WERI-Rb-1 (cell line): ENCODE measurements at regions not wholly inside any gene's neighbourhood (a gene's known extent, or its start where the extent isn't known, plus 50 kb on each side); places are given as distances from the start of the nearest gene placed in this dataset.

Source experiments
- DNase-seq: peaks from one replicate; pipeline ENCODE4 v3.0.0-alpha.2; 2020
- H3K27ac ChIP-seq: fragments of 250-450 bp; sonication (Bioruptor Pico); 2 replicates; pipeline ENCODE4 v1.5.1; 2020; ENCODE audit warnings: mild to moderate bottlenecking, moderate library complexity
- H3K27me3 ChIP-seq: fragments of 250-450 bp; sonication (Bioruptor Pico); 2 replicates; pipeline ENCODE4 v1.5.1; 2021; ENCODE audit warnings: mild to moderate bottlenecking, low read depth, moderate library complexity; ENCODE audit not compliant: insufficient read depth, severe bottlenecking
- H3K36me3 ChIP-seq: fragments of 250-450 bp; sonication (Bioruptor Pico); 2 replicates; pipeline ENCODE4 v1.5.1; 2020; ENCODE audit warnings: mild to moderate bottlenecking, moderate library complexity
- H3K4me3 ChIP-seq: 2 replicates; pipeline ENCODE4 v1.5.1; 2011; ENCODE audit warnings: low read depth, mild to moderate bottlenecking, control low read depth, low read length
- H3K9me3 ChIP-seq: fragments of 250-450 bp; sonication (Bioruptor Pico); 2 replicates; pipeline ENCODE4 v1.5.1; 2021; ENCODE audit warnings: mild to moderate bottlenecking, moderate library complexity; ENCODE audit not compliant: severe bottlenecking
- TF ChIP-seq, protein P1 (sequence below): IDR thresholded peaks from 2 replicates; pipeline ENCODE4 v1.5.1; 2011; ENCODE audit warnings: low read depth, mild to moderate bottlenecking, control low read depth, inconsistent platforms, low read length

DNA sequence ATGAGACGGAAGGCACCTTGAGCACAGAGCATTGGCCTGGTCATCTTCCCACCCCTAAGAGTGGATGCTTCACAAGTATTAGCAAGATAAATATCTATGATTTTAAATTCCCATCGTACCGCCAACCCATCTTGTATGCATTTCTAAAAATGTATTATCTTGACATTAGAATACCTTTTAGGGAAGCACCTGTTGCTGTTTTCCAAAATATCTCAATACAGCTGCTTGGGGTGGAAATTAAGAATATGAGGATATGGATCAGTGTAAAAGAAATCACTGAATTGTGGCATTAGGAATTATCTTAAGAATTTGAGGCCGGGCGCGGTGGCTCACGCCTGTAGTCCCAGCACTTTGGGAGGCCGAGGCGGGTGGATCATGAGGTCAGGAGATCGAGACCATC, 166.3 kb downstream of the ETS2 start:
- H3K9me3 ChIP-seq: no peaks in the 10 kb centered on the region
- H3K4me3 ChIP-seq: no peak overlapping the region
- no peak for DNase-seq
- TF ChIP-seq, protein P1, sequence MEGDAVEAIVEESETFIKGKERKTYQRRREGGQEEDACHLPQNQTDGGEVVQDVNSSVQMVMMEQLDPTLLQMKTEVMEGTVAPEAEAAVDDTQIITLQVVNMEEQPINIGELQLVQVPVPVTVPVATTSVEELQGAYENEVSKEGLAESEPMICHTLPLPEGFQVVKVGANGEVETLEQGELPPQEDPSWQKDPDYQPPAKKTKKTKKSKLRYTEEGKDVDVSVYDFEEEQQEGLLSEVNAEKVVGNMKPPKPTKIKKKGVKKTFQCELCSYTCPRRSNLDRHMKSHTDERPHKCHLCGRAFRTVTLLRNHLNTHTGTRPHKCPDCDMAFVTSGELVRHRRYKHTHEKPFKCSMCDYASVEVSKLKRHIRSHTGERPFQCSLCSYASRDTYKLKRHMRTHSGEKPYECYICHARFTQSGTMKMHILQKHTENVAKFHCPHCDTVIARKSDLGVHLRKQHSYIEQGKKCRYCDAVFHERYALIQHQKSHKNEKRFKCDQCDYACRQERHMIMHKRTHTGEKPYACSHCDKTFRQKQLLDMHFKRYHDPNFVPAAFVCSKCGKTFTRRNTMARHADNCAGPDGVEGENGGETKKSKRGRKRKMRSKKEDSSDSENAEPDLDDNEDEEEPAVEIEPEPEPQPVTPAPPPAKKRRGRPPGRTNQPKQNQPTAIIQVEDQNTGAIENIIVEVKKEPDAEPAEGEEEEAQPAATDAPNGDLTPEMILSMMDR: no peak
- H3K36me3 ChIP-seq: no peaks in the 10 kb centered on the region
- H3K27ac ChIP-seq: no peak overlapping the region
- H3K27me3 ChIP-seq: no peaks in the 10 kb centered on the region

DNA sequence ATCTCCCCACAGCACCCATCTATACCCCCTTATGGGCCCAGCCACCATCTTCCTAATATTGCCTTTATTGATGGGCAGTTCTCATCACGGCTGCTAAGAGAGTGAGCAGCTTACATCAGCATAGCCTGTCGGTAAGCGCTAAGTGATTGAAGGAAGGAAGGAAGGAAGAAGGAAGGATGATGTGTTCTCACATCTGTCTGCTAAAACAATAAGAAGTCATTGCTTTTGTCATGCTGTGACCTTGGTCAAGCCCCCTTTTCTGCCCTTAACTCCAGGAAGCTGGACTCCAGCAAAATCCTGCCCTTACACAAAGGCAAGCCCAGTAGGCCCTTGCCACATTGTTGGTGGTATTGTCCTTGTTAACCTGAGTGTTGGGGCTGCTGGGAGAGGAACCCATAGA, 165.0 kb downstream of the ETS2 start:
- TF ChIP-seq, protein P1: no peak
- no peaks in the 10 kb centered on the region for H3K27me3 ChIP-seq
- no peak overlapping the region for H3K27ac ChIP-seq
- H3K36me3 ChIP-seq: no peaks in the 10 kb centered on the region
- no peaks in the 10 kb centered on the region for H3K9me3 ChIP-seq
- no peak overlapping the region for H3K4me3 ChIP-seq
- no peak for DNase-seq

DNA sequence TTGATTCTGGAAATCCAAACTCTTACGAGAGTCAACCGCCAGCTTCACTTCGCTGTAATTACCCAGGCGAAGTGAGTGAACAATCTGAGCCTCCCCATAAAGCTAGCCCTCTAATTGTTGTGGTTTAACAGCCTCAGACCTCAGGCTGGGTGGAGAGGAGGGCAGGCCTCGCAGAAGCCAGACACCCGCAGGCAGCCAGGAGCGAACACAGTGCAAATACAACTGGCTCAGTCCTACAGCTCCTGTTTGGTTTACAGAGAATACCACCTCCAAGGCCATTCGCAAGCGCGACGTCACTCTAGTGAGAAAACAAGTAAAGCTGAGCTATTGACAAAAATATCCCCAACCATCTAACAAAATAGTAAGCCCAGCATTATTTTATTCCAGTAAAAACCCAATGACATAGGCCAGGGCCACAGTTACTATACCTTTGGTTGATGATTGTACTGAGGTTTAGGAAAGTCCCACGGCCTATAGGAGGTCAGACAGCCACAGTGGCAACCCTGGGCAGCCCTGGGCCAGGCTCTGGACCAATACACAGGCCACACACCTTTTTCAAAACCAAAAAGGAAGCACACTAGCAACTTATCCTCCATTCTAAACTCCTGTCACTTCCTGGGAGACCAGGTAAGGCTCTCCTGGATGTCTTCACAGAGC, 163.3 kb downstream of the ETS2 start:
- H3K4me3 ChIP-seq: no peak overlapping the region
- DNase-seq: no peak
- TF ChIP-seq, protein P1: no peak
- H3K9me3 ChIP-seq: no peaks in the 10 kb centered on the region
- no peaks in the 10 kb centered on the region for H3K36me3 ChIP-seq
- H3K27me3 ChIP-seq: no peaks in the 10 kb centered on the region
- no peak overlapping the region for H3K27ac ChIP-seq

DNA sequence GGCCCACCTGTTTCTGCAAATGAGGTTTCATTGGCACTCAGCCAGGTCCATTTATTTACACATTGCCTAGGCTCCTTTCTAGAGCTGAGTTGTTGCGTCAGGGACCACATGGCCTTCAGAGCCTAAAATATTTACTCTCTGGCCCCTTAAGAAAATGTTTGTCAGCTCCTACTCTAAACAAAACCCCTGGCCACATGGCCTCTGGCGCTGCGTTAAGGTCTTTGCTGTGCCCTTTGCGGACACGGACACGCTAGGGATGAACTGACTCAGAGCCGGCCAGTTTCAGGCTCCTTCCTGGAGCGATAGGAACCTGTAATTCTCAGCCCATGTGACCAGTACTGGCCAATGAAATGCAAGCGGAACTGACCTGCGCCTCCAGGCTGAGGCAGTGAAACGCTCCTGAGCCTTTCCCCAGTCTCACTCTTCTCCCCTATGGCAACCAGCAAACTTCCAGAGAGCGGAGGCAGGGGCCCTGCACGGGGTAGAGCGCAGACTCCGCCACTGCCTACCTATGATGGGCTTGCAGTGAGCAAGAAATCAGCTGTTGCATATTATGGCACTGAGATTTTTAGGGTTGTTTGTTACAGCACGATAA, 160.3 kb downstream of the ETS2 start:
- no peaks in the 10 kb centered on the region for H3K36me3 ChIP-seq
- no peak overlapping the region for H3K27ac ChIP-seq
- H3K9me3 ChIP-seq: peaks cover 8% of the 10 kb centered on the region
- TF ChIP-seq, protein P1: no peak
- no peak for DNase-seq
- no peaks in the 10 kb centered on the region for H3K27me3 ChIP-seq
- H3K4me3 ChIP-seq: no peak overlapping the region

DNA sequence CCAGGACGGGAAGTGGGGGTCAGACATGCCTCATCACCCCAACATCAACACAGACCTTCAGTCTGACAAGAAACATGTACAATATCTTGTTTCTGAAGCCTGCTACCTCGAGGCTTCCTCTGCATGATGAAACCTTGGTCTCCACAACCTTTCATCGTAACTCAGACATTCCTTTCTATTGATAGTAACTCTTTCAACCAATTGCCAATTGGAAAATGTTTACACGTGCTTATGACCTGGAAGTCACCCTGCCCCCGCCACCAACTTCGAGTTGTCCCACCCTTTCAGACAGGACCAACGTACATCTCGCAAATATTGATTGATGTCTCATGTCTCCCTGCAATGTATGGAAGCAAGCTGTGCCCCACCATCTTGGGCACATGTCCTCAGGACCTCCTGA, 159.5 kb downstream of the ETS2 start:
- H3K27me3 ChIP-seq: no peaks in the 10 kb centered on the region
- no peak overlapping the region for H3K27ac ChIP-seq
- H3K9me3 ChIP-seq: peaks cover 8% of the 10 kb centered on the region
- H3K36me3 ChIP-seq: no peaks in the 10 kb centered on the region
- no peak overlapping the region for H3K4me3 ChIP-seq
- no peak for DNase-seq
- TF ChIP-seq, protein P1: no peak

DNA sequence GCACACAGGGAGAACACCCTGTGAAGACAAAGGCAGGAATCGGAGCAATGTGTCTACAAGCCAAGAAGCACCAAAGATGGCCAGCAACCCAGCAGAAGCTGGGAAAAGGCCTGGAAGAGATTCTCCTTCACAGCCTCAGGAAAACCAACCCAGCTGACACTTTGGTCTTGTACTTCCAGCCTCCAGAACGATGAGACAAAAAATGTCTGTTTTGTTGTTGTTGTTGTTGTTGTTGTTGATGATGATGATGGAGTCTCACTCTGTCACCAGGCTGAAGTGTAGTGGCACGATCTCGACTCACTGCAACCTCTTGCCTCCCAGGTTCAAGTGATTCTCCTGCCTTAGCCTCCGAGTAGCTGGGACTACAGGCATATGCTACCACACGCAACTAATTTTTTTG, 157.3 kb downstream of the ETS2 start:
- TF ChIP-seq, protein P1: no peak
- DNase-seq: no peak
- H3K9me3 ChIP-seq: peaks cover 10% of the 10 kb centered on the region
- H3K27me3 ChIP-seq: no peaks in the 10 kb centered on the region
- no peak overlapping the region for H3K27ac ChIP-seq
- no peaks in the 10 kb centered on the region for H3K36me3 ChIP-seq
- no peak overlapping the region for H3K4me3 ChIP-seq
